WI38 (cell line): ENCODE measurements at regions not wholly inside any gene's neighbourhood (a gene's known extent, or its start where the extent isn't known, plus 50 kb on each side); places are given as distances from the start of the nearest gene placed in this dataset.
"Not testable (repeated sequence)": the region's sequence is repeated elsewhere in the genome, so short reads cannot be mapped to it uniquely, and the experiment has no call there.

Experiments
- H3K4me3 ChIP-seq: 2 replicates; pipeline ENCODE4 v1.5.1; 2011; ENCODE audit warnings: low read depth, mild to moderate bottlenecking, control low read depth, low read length
- TF ChIP-seq, protein P1 (sequence below): IDR thresholded peaks from 2 replicates; pipeline ENCODE4 v1.5.1; 2012; ENCODE audit warnings: low read depth, mild to moderate bottlenecking, control low read depth, low read length

DNA sequence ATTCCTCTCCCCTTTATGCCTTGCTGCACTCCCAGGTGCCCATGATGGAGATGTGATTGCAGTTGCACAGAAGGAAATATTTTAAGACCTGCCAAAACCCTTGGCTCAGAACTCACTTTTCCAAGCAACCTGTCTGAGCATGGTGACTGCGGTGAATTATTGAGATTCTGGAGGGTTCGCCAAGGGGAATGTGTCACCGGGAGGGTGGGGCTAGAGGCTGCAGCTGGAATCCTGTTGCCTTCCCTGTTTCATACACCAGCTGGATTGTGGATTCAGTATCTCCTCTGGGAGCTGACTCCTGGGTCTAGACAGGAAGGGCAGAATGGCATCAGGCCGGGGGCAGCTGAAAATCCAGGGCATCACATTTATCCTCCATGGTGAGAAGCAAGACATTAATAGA is 527.2 kb downstream of the TMEM114 start:
- no peak overlapping the region for H3K4me3 ChIP-seq
- TF ChIP-seq, protein P1, sequence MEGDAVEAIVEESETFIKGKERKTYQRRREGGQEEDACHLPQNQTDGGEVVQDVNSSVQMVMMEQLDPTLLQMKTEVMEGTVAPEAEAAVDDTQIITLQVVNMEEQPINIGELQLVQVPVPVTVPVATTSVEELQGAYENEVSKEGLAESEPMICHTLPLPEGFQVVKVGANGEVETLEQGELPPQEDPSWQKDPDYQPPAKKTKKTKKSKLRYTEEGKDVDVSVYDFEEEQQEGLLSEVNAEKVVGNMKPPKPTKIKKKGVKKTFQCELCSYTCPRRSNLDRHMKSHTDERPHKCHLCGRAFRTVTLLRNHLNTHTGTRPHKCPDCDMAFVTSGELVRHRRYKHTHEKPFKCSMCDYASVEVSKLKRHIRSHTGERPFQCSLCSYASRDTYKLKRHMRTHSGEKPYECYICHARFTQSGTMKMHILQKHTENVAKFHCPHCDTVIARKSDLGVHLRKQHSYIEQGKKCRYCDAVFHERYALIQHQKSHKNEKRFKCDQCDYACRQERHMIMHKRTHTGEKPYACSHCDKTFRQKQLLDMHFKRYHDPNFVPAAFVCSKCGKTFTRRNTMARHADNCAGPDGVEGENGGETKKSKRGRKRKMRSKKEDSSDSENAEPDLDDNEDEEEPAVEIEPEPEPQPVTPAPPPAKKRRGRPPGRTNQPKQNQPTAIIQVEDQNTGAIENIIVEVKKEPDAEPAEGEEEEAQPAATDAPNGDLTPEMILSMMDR = no peak

DNA sequence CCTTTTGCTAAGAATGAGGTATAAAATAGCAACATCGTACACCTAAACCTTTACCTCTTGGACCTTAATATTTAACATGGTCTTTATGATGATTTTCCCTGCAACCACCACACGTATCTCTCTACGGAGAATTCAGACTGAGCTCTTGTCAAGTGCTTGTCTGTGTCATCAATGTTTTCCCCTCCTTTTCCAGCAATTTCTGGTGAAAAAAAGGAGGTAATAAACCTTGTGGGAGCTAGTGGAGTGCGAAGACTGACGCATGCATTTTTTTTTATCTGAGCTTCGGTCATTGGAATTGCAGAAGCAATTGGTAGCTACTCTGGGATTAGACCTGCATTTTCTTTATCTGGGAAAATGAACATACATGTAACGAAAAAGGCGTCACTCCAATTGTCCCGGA is 527.6 kb downstream of the TMEM114 start:
- TF ChIP-seq, protein P1 = no peak
- no peak overlapping the region for H3K4me3 ChIP-seq

DNA sequence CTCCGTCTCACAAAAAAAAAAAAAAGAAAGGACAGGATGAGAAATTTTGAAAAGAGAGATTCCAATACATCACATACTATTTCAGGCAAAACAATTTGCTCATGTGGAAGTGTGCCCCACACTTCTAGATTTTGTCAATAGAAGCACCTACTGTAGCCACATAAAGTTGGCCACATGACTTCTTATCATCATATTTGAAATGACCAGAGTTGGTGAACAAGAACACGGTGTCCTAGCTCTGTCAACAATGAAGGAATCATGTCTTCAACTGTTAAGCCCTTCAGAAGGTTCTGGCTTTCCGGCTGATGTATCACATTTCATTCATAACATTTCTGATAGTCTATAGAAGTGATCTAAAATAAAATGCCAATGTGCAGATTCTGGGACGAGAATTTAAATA is 534.5 kb downstream of the TMEM114 start:
- TF ChIP-seq, protein P1 = no peak
- H3K4me3 ChIP-seq = no peak overlapping the region

DNA sequence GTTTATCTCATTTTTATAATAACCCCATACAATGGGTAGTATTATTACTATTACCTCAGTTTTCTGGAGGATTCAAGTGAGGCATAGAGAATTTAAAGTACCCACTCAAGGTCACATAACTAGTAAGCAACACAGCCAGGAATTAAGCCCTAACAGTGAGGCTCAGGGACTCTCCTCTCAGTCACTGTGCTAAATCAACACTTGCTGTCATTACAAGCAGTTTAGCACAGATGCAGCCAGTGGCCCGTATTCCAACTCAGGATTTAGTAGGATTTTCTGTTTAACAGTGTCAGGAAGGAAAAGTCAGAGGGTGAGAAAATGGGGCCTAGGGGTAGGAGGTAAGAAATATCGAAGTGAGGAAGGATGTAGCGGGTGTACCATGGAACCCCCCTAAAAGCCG is 536.9 kb downstream of the TMEM114 start:
- TF ChIP-seq, protein P1 = no peak
- H3K4me3 ChIP-seq = no peak overlapping the region

DNA sequence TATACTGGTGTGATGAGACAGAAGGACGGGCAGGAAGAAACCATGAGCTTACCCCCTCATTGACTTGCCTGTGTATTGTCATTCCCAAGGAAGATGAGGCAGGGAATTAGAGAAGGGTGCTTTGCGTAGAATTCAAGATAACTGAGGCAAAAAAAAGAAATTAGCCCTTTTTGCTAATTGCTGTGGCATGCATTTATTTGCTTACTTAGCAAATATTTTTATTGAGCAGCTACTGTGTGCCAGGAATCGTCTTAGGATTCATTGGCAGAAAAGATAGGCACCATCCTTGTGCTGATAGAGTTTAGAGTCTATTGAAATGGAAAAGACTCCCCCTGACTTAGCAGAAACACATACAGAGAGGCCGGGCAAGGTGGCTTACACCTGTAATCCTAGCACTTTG is 541.9 kb downstream of the TMEM114 start:
- TF ChIP-seq, protein P1 = no peak
- H3K4me3 ChIP-seq = no peak overlapping the region

DNA sequence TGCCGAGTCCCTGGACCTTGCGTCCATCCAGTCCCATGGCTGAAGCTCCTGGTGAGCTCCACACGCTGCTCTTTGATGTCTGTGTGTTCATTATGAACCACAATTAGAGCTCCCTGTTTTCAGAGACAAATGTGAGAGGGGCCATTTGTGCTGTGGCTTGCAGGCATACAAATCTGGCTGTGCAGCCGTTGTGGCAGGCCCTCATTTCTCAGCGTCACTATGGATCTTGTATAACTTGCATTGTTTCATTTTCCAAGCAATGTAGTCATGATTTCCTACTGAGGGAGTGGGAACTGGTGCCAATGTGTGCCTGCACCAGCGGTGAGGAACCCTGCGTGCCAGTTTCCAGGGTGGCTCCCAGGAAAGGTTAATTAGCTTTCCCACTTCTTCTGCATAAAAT is 542.6 kb downstream of the TMEM114 start:
- TF ChIP-seq, protein P1 = no peak
- no peak overlapping the region for H3K4me3 ChIP-seq

DNA sequence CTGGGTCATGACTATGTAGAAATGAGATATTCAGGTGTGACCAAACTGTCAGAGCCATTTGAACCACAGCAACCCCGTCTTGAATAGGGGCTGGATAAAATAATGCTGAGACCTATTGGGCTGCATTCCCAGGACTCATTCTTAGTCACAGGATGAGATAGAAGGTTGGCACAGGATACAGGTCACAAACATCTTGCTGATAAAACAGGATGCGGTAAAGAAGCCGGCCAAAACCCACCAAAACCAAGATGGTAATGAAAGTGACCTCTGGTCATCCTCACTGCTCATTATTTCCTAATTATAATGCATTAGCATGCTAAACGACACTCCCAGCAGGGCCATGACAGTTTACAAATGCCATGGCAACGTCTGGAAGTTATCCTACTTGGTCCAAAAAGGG is 545.5 kb downstream of the TMEM114 start:
- no peak overlapping the region for H3K4me3 ChIP-seq
- TF ChIP-seq, protein P1 = no peak

DNA sequence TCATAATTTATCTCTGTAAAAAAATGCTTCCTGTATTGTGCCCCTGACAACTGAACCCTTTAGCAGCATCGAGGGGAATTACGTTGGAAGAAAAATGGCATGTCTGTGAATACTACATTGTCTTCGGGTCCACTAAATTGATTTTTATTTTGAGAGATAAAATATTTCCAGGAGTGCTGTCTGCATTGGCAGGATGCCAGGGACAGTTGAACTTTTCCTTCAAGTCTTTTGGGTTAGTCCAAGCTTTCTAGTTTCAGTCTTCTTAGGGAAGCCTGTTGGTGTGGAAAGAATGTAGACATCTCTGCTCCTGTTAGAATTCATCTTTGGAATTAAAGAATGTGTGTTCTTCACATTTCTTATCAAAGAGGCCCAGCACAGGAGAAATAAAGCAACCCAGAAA is 557.9 kb downstream of the TMEM114 start:
- TF ChIP-seq, protein P1 = no peak
- no peak overlapping the region for H3K4me3 ChIP-seq

DNA sequence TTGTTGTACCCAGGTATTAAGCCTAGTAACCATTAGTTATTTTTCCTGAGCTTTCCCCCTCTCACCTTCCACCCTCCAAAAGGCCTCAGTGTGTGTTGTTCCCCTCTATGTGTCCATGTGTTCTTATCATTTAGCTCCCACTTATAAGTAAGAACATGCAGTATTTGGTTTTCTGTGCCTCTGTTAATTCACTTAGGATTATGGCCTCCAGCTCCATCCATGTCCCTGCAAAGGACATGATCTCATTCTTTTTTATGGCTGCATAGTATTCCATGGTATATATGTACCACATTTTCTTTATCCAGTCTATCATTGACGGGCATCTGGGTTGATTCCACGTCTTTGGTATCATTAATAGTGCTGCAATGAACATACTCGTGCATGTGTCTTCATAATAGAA is 560.3 kb downstream of the TMEM114 start:
- not testable (repeated sequence) for H3K4me3 ChIP-seq
